PFSK-1 (cell line): ENCODE measurements at regions not wholly inside any gene's neighbourhood (a gene's known extent, or its start where the extent isn't known, plus 50 kb on each side); places are given as distances from the start of the nearest gene placed in this dataset.

ENCODE experiments used
- FOXP2 ChIP-seq: optimal IDR thresholded peaks from 2 replicates; pipeline ENCODE3; 2011; ENCODE audit warnings: borderline replicate concordance, control low read depth, inconsistent platforms; ENCODE audit not compliant: insufficient read depth; ENCODE audit errors: extremely low read length, extremely low read depth
- POLR2AphosphoS5 ChIP-seq: IDR thresholded peaks from 2 replicates; pipeline ENCODE4 v1.6.1; 2012; ENCODE audit warnings: low read depth, mild to moderate bottlenecking, control low read depth, low read length, moderate library complexity
- REST ChIP-seq, 2 experiments: IDR thresholded peaks; 2 replicates each; pipeline versions ENCODE4 v1.6.1 to v1.8.0; 2011 to 2012; ENCODE audit warnings: low read depth in 2 of 2, low read length in 2 of 2, control low read depth in 1 of 2, inconsistent platforms in 1 of 2, mild to moderate bottlenecking in 1 of 2, moderate library complexity in 1 of 2; ENCODE audit not compliant: insufficient read depth in 1 of 2
- SIN3A ChIP-seq: IDR thresholded peaks from 2 replicates; pipeline ENCODE4 v1.6.1; 2012; ENCODE audit warnings: mild to moderate bottlenecking, low read length, moderate library complexity, borderline replicate concordance; ENCODE audit not compliant: insufficient read depth
- TAF1 ChIP-seq: IDR thresholded peaks from 2 replicates; pipeline ENCODE4 v1.6.1; 2012; ENCODE audit warnings: low read length, control low read depth, borderline replicate concordance; ENCODE audit not compliant: insufficient read depth

- TF ChIP-seq REST (IDR thresholded peaks at IDR 0.05; ENCODE audit: insufficient read depth in 1 of 2, low read depth in 2 of 2, low read length in 2 of 2) (no peak), POLR2AphosphoS5 (no peak), FOXP2 (no peak), TAF1 (no peak)
These were observed 138.0 kb upstream of the TOP1 start for GRCh38 chr20:40890635-40891034.

- TF ChIP-seq POLR2AphosphoS5: no peak
- TF ChIP-seq FOXP2: no peak
- no peak for TF ChIP-seq SIN3A
- no peak for TF ChIP-seq TAF1
- TF ChIP-seq REST (IDR thresholded peaks at IDR 0.05; ENCODE audit: insufficient read depth in 1 of 2, low read depth in 2 of 2, low read length in 2 of 2): no peak
These were observed 137.3 kb upstream of the TOP1 start for GRCh38 chr20:40891351-40891750.

GRCh38 chr20:40892642-40893041, 136.0 kb upstream of the TOP1 start:
- no peak for TF ChIP-seq FOXP2
- TF ChIP-seq POLR2AphosphoS5: no peak
- no peak for TF ChIP-seq TAF1
- TF ChIP-seq SIN3A: no peak
- TF ChIP-seq REST (IDR thresholded peaks at IDR 0.05; ENCODE audit: insufficient read depth in 1 of 2, low read depth in 2 of 2, low read length in 2 of 2): no peak

GRCh38 chr20:40893610-40894236, 134.9 kb upstream of the TOP1 start:
- TF ChIP-seq SIN3A (no peak), TAF1 (no peak), POLR2AphosphoS5 (no peak), REST (IDR thresholded peaks at IDR 0.05; ENCODE audit: insufficient read depth in 1 of 2, low read depth in 2 of 2, low read length in 2 of 2) (no peak), FOXP2 (no peak)

GRCh38 chr20:40894237-40894630, 134.4 kb upstream of the TOP1 start:
- TF ChIP-seq POLR2AphosphoS5 (no peak), SIN3A (no peak), FOXP2 (no peak), TAF1 (no peak)
